K562 (cell line): ENCODE measurements at regions not wholly inside any gene's neighbourhood (a gene's known extent, or its start where the extent isn't known, plus 50 kb on each side); places are given as distances from the start of the nearest gene placed in this dataset.

Experiments
- ATAC-seq: fragments of 200-7000 bp; cut with Tn5 transposase; 3 replicates; pipeline ENCODE4 v1.9.1; 2020; ENCODE audit warnings: moderate library complexity
- BruUV-seq: library from RNA; stranded (reverse); fragments of 400-500 nt; replicated peaks from 2 replicates; lab custom pipeline; 2021; lab: Mats Ljungman, UMichigan
- CTCF ChIA-PET: fragments of 300-600 bp; formaldehyde crosslinking; extraction: SDS; loops from one replicate; lab custom pipeline; 2021; ENCODE audit warnings: low intra/inter-chr PET ratio; lab: Yijun Ruan, JAX
- POLR2A ChIA-PET: fragments of 300-600, 350-650 bp; sonication (Branson Sonifier 250); formaldehyde crosslinking; extraction: SDS; loops from one replicate; lab custom pipeline; 2021; ENCODE audit warnings: antibody characterized with exemption, inconsistent platforms; lab: Yijun Ruan, JAX
- DNase-seq, 4 experiments: peaks; one replicate each; pipeline versions ENCODE4 v3.0.0 to v3.0.0-alpha.2; 2011 to 2018; ENCODE audit warnings: low spot score in 3 of 4, mixed read lengths in 3 of 4; ENCODE audit errors: extremely low read depth in 1 of 4
- FAIRE-seq: peaks from 2 replicates; lab custom pipeline; 2011; peaks lifted over from hg19 to GRCh38; lab: Jason Lieb, UNC
- H2AFZ ChIP-seq: 2 replicates; pipeline ENCODE4 v1.6.0; 2011; ENCODE audit warnings: low read depth, low read length, control low read depth, inconsistent platforms
- H3K27ac ChIP-seq: fragments of 200-600 bp; 3 replicates; pipeline ENCODE4 v1.8.0; 2011; ENCODE audit warnings: low read depth, mild to moderate bottlenecking, control low read depth, inconsistent platforms, low read length, moderate library complexity, mixed read lengths; ENCODE audit errors: extremely low read depth
- H3K27me3 ChIP-seq, 2 experiments: fragments of 300-600 bp in 1 of 2; 2 replicates in 1 of 2; 3 replicates in 1 of 2; pipeline versions ENCODE4 v1.6.0 to v1.8.0; 2011; ENCODE audit warnings: inconsistent platforms in 2 of 2, low read length in 2 of 2, mild to moderate bottlenecking in 1 of 2, mixed read lengths in 1 of 2, moderate library complexity in 1 of 2; ENCODE audit not compliant: control insufficient read depth in 2 of 2, insufficient read depth in 2 of 2
- H3K36me3 ChIP-seq: fragments of 300-600 bp; 3 replicates; pipeline ENCODE4 v1.8.0; 2011; ENCODE audit warnings: mild to moderate bottlenecking, low read length, inconsistent platforms; ENCODE audit not compliant: control insufficient read depth, insufficient read depth
- H3K4me1 ChIP-seq, 2 experiments: fragments of 200-600 bp in 1 of 2; replicated peaks in 1 of 2; 2 replicates in 1 of 2; 3 replicates in 1 of 2; pipeline versions ENCODE4 v1.5.1 to v1.8.0; 2011; ENCODE audit warnings: inconsistent platforms in 2 of 2, low read length in 2 of 2, mild to moderate bottlenecking in 1 of 2, mixed read lengths in 1 of 2, moderate library complexity in 1 of 2; ENCODE audit not compliant: control insufficient read depth in 2 of 2, insufficient read depth in 2 of 2
- H3K4me2 ChIP-seq: 2 replicates; pipeline ENCODE4 v1.6.1; 2011; ENCODE audit warnings: low read length, control low read depth, inconsistent platforms, mixed read lengths; ENCODE audit not compliant: insufficient read depth
- H3K4me3 ChIP-seq: fragments of 200-600 bp; sonication (generic), shearing (Covaris generic); 2 replicates; pipeline ENCODE4 v1.5.1; 2016; ENCODE audit warnings: control low read depth, inconsistent platforms
- H3K79me2 ChIP-seq: fragments of 200-600 bp; 3 replicates; pipeline ENCODE4 v1.8.0; 2011; ENCODE audit warnings: low read length, inconsistent platforms; ENCODE audit not compliant: control insufficient read depth, insufficient read depth
- H3K9ac ChIP-seq, 2 experiments: 2 replicates each; pipeline versions ENCODE4 v1.6.0 to v1.6.1; 2011; ENCODE audit warnings: low read depth in 2 of 2, low read length in 2 of 2, control low read depth in 1 of 2, inconsistent platforms in 1 of 2, mild to moderate bottlenecking in 1 of 2, mixed read lengths in 1 of 2; ENCODE audit not compliant: insufficient read depth in 1 of 2
- H3K9me1 ChIP-seq: one replicate; pipeline ENCODE4 v1.6.0; 2011; ENCODE audit warnings: inconsistent platforms, mild to moderate bottlenecking, low read length, moderate library complexity; ENCODE audit not compliant: control insufficient read depth, insufficient read depth
- H3K9me3 ChIP-seq: replicated peaks from 2 replicates; pipeline ENCODE4 v1.5.1; 2011; ENCODE audit warnings: low read depth, low read length, inconsistent platforms; ENCODE audit not compliant: control insufficient read depth, insufficient read depth
- H4K20me1 ChIP-seq: replicated peaks from 2 replicates; pipeline ENCODE4 v1.6.1; 2011; ENCODE audit warnings: low read length, inconsistent platforms, mixed read lengths; ENCODE audit not compliant: control insufficient read depth, insufficient read depth
- HMGN3 ChIP-seq: IDR thresholded peaks from 2 replicates; pipeline ENCODE4 v1.6.1; 2011; ENCODE audit warnings: borderline replicate concordance, low read depth, mild to moderate bottlenecking, mixed read lengths, low read length; ENCODE audit not compliant: insufficient read length; ENCODE audit errors: extremely low read depth
- NFE2 ChIP-seq: IDR thresholded peaks from 2 replicates; pipeline ENCODE4 v1.6.1; 2014; ENCODE audit warnings: antibody characterized with exemption, low read depth
- PCBP2 ChIP-seq: fragments of 200-400 bp; formaldehyde crosslinking; IDR thresholded peaks from 2 replicates; pipeline ENCODE4 v1.6.1; 2018; ENCODE audit warnings: low read length, low read depth, mild to moderate bottlenecking, moderate library complexity; ENCODE audit not compliant: poor library complexity, severe bottlenecking
- RBBP5 ChIP-seq: fragments of 200-600 bp; sonication (generic); IDR thresholded peaks from 2 replicates; pipeline ENCODE4 v1.6.1; 2012; ENCODE audit warnings: borderline replicate concordance, mild to moderate bottlenecking, low read length, control low read depth, inconsistent platforms; ENCODE audit not compliant: insufficient read depth, poor library complexity, severe bottlenecking
- TBP ChIP-seq: optimal IDR thresholded peaks from 2 replicates; pipeline ENCODE3; 2011; ENCODE audit warnings: low read depth, low read length, improper control_type of control experiment
- ZNF436 ChIP-seq: fragments of 250-450, 450-650 bp; sonication (Bioruptor Pico); formaldehyde crosslinking; IDR thresholded peaks from 2 replicates; pipeline ENCODE4 v1.7.0; 2020; ENCODE audit warnings: mild to moderate bottlenecking
- WGBS: fragments of 100-300 bp; shearing (Covaris generic); methylation state at CpG from one replicate; pipeline ENCODE4 v1.1.6; 2016; ENCODE audit warnings: low coverage, mixed read lengths; ENCODE audit not compliant: insufficient coverage; ENCODE audit errors: missing lambda C conversion rate; 5-methylcytosine and 5-hydroxymethylcytosine counted together
- in situ Hi-C: fragments of 300-500 bp; cut with MboI; formaldehyde crosslinking; loops from 4 replicates; pipeline ENCODE4 v1.15.0; 2018; ENCODE audit warnings: inconsistent platforms, mixed read lengths
- intact Hi-C: fragments of 100-400 bp; cut with micrococcal nuclease; formaldehyde crosslinking; loops from 2 replicates; pipeline ENCODE4 v1.14.2; 2022

DNA sequence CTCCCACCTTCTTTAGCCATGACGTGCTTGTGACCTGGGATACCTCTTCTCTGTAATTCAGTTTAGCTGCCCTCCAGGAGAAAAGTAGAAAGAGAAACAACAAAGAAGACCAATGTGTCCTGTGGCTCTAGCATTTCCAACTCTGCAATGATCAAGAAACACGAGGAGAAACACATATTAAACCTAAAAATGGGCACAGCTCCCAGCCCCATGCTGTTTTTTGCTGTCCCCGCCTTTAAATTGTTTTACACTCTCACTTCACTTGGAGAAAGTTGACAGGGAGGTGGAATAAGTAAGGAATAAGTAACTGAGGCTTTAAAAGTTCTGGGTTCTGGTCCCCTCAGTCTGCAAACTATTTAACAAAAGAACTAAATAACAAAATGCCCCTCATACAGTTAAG, 390.6 kb downstream of the TNS1 start (continued):
- TF ChIP-seq PCBP2 (no peak), RBBP5 (no peak)
- TF ChIP-seq, all 486 proteins: peak for 0

DNA sequence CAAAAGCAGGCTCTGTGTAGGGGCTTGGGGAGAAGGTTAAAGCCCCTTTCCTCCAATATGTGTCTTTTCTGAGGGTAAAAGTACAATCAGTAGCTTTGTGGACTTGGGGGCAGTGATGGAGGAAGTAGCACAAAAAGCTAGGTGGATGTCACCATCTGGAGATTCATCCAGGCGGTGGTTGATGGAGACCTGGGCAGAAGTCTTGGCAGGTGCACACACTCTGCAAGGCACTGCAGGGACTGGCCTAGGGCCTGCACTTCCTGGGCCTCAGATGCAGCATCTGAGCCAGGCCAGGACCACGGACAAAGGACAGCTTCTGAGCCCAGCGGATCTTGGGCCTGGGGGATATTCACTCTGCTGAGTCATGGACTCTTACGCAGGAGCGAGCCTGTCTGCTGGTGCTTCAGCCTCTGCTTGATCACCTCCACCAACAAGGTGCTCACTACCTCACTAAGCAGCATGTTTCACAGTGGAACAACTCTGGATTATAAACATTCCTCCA, 391.1 kb downstream of the TNS1 start:
- POLR2A ChIA-PET: no interaction called here
- in situ Hi-C loops: no loop called here
- no peak overlapping the region for H3K4me2 ChIP-seq
- no peak overlapping the region for H3K9ac ChIP-seq
- H3K4me3 ChIP-seq: no peak overlapping the region
- no peaks in the 10 kb centered on the region for H3K79me2 ChIP-seq
- WGBS: 0% methylated on average over 5 of the region's 5 CpGs
- H3K27me3 ChIP-seq: peaks cover 0 to 12% of the 10 kb centered on the region in 2 experiments; a peak in 2 of 5 replicates
- H3K9me1 ChIP-seq: no peaks in the 10 kb centered on the region
- DNase-seq: no peak
- no peak overlapping the region for H2AFZ ChIP-seq
- intact Hi-C loops: no loop called here
- BruUV-seq: no TSS peak
- no peaks in the 10 kb centered on the region for H4K20me1 ChIP-seq
- TF ChIP-seq HMGN3 (no peak), TBP (no peak), NFE2 (0 out of 2 replicates have a peak, but pooled peaks have one; percentile 22), ZNF436 (CRISPR knock-in tag) (no peak)
- no peak for FAIRE-seq
- H3K4me1 ChIP-seq: no peaks in the 10 kb centered on the region
- CTCF ChIA-PET: interaction anchor here (0.7 kb wide), 1 partner anchor 102 kb away, joined by 3 read pairs; no protein-coding TSS in a partner anchor
- H3K36me3 ChIP-seq: no peaks in the 10 kb centered on the region
- no peak overlapping the region for H3K27ac ChIP-seq
- H3K9me3 ChIP-seq: no peaks in the 10 kb centered on the region
- no peak for ATAC-seq
